ENCODE measurements at regions not wholly inside any gene's neighbourhood (a gene's known extent, or its start where the extent isn't known, plus 50 kb on each side); places are given as distances from the start of the nearest gene placed in this dataset.

GRCh38 chr2:104965900-104966299 lies 72.0 kb upstream of the MRPS9 start:
- ATAC-seq (no peak), DNase-seq (no peak)
- H3K4me3 ChIP-seq, result no peak overlapping the region
- no peaks in the 10 kb centered on the region for H3K9me3 ChIP-seq
- H3K36me3 ChIP-seq, result no peaks in the 10 kb centered on the region
- intact Hi-C loops (cut with DNase I), result no loop called here
- no peaks in the 10 kb centered on the region for H3K27me3 ChIP-seq
- no peaks in the 10 kb centered on the region for H3K4me1 ChIP-seq
- no peak overlapping the region for H3K27ac ChIP-seq
- TF ChIP-seq CTCF (IDR thresholded peaks at IDR 0.05), result no peak
- no peak for TF ChIP-seq POLR2A (IDR thresholded peaks at IDR 0.05)

GRCh38 chr2:104969564-104969963 lies 68.3 kb upstream of the MRPS9 start:
- TF ChIP-seq CTCF (IDR thresholded peaks at IDR 0.05) (no peak), POLR2A (IDR thresholded peaks at IDR 0.05) (no peak)
- ATAC-seq (no peak), DNase-seq (no peak)
- 41% methylated on average over 2 of the region's 3 CpGs for WGBS (ENCODE audit: insufficient coverage, low coverage, low lambda C conversion rate, missing lambda C conversion rate)
- Histone ChIP-seq H3K27me3 (no peaks in the 10 kb centered on the region), H3K27ac (no peak overlapping the region), H3K36me3 (no peaks in the 10 kb centered on the region), H3K4me1 (no peaks in the 10 kb centered on the region), H3K4me3 (no peak overlapping the region), H3K9me3 (no peaks in the 10 kb centered on the region)
- intact Hi-C loops (cut with DNase I), result no loop called here

GRCh38 chr2:104975371-104975770 lies 62.5 kb upstream of the MRPS9 start:
- Histone ChIP-seq H3K36me3 (no peaks in the 10 kb centered on the region), H3K27me3 (no peaks in the 10 kb centered on the region), H3K27ac (no peak overlapping the region), H3K9me3 (no peaks in the 10 kb centered on the region), H3K4me3 (no peak overlapping the region), H3K4me1 (no peaks in the 10 kb centered on the region)
- TF ChIP-seq CTCF (IDR thresholded peaks at IDR 0.05) (no peak), POLR2A (IDR thresholded peaks at IDR 0.05) (no peak)
- no peak for ATAC-seq
- intact Hi-C loops (cut with DNase I), result no loop called here
- DNase-seq, result no peak
- 29% methylated on average over 3 of the region's 3 CpGs for WGBS (ENCODE audit: insufficient coverage, low coverage, low lambda C conversion rate, missing lambda C conversion rate)

GRCh38 chr2:104975851-104976250 lies 62.0 kb upstream of the MRPS9 start:
- WGBS (ENCODE audit: insufficient coverage, low coverage, low lambda C conversion rate, missing lambda C conversion rate), result 30% methylated on average over 3 of the region's 3 CpGs
- intact Hi-C loops (cut with DNase I), result no loop called here
- H3K27ac ChIP-seq, result no peak overlapping the region
- ATAC-seq (no peak), DNase-seq (no peak)
- H3K36me3 ChIP-seq, result no peaks in the 10 kb centered on the region
- no peak overlapping the region for H3K4me3 ChIP-seq
- H3K4me1 ChIP-seq, result no peaks in the 10 kb centered on the region
- H3K9me3 ChIP-seq, result no peaks in the 10 kb centered on the region
- H3K27me3 ChIP-seq, result no peaks in the 10 kb centered on the region
- TF ChIP-seq CTCF (IDR thresholded peaks at IDR 0.05) (no peak), POLR2A (IDR thresholded peaks at IDR 0.05) (no peak)

- Histone ChIP-seq H3K27ac (no peak overlapping the region), H3K4me3 (no peak overlapping the region), H3K4me1 (no peaks in the 10 kb centered on the region), H3K27me3 (no peaks in the 10 kb centered on the region), H3K9me3 (no peaks in the 10 kb centered on the region), H3K36me3 (no peaks in the 10 kb centered on the region)
- ATAC-seq (no peak), DNase-seq (no peak)
- intact Hi-C loops (cut with DNase I), result no loop called here
- WGBS (ENCODE audit: insufficient coverage, low coverage, low lambda C conversion rate, missing lambda C conversion rate), result 18% methylated on average over 3 of the region's 4 CpGs
- no peak for TF ChIP-seq POLR2A (IDR thresholded peaks at IDR 0.05)
- TF ChIP-seq CTCF (IDR thresholded peaks at IDR 0.05), result peak in 1 of 4 donors; percentile 12
Measured at GRCh38 chr2:104976603-104977120, 61.2 kb upstream of the MRPS9 start.

Data from right lobe of liver (tissue), 6 donors.